ENCODE measurements at regions not wholly inside any gene's neighbourhood (a gene's known extent, or its start where the extent isn't known, plus 50 kb on each side); places are given as distances from the start of the nearest gene placed in this dataset.

- no peak for DNase-seq (ENCODE audit: low spot score)
These were observed 151.3 kb downstream of the GAS1 start for GRCh38 chr9:86795823-86796553.

GRCh38 chr9:86795047-86795442 lies 152.3 kb downstream of the GAS1 start:
- DNase-seq (ENCODE audit: low spot score), result no peak

DNA sequence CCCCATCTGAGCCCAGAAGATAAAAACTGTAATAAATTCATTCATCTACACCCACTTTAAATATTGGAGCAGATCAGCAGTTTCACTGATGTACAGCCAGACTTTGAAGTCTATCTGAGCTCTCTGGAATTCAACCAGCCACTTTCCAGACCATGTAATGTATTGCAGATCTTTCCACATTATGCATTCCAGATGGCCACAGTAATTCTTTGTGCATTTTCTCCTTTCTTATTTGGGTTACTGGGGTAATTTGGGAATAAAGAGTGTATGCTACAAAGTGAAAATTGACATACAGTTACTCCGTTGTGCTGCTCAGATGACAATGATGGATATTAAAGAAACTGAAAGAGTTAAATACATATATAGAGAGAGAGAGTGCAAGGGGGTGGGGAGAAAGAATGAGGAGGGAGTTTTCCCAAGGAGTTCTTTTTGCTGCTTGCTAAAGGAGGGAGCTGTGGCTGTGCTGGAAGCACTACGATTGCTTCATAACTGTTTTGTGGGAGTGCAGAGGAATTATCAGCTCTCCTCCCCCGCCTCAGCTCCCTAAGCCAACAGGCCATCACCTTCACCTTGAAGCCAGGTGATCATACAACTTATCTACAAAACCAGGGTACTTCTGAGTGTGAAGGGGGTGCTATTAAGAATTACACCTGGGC lies 152.8 kb downstream of the GAS1 start:
- no peak for DNase-seq (ENCODE audit: low spot score)

DNA sequence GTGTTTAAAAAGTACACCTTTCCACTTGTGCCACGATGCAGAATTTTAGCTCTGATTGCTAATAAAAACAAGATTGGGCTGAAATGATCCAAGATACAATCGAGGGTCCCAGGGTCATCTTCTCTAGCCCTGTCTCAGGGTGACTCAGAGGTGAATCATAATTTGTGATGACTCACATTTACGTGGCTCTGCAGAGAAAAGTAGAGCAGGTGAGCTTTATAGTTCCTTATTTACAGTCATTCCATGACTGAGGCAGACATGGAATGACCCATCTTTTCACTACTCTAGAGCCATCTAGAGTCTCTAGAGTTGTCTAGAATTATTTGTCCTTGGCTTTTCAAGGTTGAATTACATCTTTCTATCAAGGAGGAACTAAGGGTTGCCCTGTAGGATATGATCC lies 155.2 kb downstream of the GAS1 start:
- DNase-seq (ENCODE audit: low spot score), result peak; percentile 1

- no peak for DNase-seq (ENCODE audit: low spot score)
These were observed 156.5 kb downstream of the GAS1 start for GRCh38 chr9:86790805-86791204.

DNA sequence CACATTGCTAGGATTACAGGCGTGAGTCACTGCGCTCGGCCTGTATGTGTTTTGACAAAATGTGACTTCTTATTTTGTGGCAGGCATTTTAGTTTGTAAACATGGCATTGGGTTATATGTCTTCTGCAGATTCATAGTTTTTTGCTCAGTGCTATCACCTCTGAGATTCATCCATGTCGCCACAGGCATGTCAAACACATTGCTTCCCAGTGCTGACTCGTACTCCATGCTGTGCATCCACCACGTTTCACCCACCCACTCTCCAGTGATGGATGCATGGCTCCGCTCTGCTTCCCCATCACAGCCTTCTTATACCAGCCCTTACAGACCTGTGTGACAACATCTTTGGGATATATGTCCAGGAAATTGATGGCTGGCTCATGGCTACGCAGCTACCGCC lies 158.8 kb downstream of the GAS1 start:
- DNase-seq (ENCODE audit: low spot score), result no peak

DNA sequence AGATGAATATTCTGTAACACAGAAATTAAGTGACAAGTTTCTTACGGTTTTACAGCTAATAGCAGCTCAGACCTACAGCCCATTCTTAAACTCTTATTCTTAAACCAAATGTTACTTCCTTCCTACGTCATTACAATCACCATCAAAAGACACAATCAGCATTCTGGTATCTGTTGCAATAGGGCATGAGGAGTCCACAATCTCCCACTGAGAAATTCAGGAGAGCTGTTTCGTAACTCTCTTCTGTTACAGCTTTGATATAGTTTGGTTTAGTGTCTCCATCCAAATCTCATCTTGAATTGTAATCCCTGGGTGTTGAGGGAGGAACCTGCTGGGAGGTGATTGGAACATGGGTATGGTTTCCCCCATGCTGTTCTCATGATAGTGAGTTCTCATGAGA lies 163.4 kb downstream of the GAS1 start:
- DNase-seq (ENCODE audit: low spot score), result no peak

DNA sequence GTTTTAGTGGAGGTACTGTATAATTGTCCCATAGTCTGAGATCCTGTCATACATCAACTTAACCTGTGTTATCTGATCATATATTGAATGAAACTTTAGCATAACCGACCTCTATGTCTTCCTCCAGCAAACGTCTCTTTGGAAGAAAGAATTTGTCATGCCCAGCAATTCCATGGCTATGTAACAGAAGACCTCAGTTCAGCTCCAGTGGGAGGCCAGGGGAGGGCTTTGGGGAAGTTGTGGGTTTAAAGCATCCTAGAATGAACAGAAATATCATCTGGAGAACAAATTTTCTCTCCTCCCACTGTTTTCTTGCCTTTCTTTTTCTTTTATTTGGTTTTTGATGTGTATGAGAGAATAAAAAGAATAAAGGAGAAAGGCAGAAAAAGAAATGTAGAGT lies 164.5 kb downstream of the GAS1 start:
- DNase-seq (ENCODE audit: low spot score), result no peak

GRCh38 chr9:86778761-86779160 lies 168.5 kb downstream of the GAS1 start:
- DNase-seq (ENCODE audit: low spot score), result no peak

DNA sequence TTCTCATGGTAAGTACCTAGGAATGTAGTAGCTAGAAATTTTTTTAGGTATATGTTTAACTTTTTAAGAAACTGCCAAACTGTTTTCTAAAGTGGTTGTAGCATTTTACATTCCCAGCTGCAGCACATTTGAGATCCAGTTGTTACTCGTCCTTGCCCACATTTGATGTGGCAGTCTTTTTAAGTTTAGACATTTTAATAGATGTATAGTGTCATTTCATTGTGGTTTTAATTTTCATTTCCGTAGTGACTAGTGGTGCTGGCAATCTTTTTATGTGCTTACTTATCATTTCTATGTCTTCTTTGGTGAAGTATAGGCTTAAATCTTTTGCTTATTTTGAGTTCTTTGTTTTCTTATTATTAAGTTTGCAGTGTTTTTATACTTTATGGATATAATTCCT lies 171.6 kb downstream of the GAS1 start:
- DNase-seq (ENCODE audit: low spot score), result no peak

- DNase-seq (ENCODE audit: low spot score), result no peak
These were observed 173.2 kb downstream of the GAS1 start for GRCh38 chr9:86774116-86774515.

GRCh38 chr9:86773422-86773945 lies 173.8 kb downstream of the GAS1 start:
- no peak for DNase-seq (ENCODE audit: low spot score)

- no peak for DNase-seq (ENCODE audit: low spot score)
These were observed 174.7 kb downstream of the GAS1 start for GRCh38 chr9:86772635-86772993.

DNA sequence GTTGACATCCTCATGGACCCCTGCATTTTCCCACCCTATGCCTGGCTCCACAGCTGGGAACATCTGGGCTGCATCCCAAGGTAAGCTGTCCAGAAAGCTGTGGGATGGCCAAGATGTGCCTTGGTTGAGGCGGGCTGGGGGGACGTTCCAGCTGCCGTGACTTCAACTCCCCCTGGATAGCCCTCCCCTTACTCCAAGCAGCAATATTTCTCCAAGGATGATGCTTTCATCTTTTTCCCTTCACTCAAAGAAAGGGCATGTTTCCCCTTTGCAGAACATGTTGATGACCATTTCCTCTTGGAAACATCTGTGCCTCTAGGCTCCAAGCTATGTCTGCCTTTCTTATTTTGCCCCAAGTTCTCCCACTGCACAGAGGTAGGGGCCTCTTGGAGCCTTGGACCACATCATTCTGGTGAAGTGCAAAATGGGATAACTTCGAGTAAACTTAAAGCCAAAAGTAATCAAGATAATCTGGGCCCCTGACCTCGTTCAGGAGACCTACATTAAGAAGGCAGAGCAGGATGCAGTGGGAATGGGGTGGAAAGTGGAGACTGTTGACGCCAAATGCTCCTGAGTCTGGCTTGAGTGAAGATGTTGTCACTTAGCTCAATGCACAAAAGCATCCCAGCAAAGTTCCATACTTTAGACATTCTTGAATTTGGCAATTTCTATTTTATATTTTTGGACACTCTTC lies 175.2 kb downstream of the GAS1 start:
- DNase-seq (ENCODE audit: low spot score), result no peak

DNA sequence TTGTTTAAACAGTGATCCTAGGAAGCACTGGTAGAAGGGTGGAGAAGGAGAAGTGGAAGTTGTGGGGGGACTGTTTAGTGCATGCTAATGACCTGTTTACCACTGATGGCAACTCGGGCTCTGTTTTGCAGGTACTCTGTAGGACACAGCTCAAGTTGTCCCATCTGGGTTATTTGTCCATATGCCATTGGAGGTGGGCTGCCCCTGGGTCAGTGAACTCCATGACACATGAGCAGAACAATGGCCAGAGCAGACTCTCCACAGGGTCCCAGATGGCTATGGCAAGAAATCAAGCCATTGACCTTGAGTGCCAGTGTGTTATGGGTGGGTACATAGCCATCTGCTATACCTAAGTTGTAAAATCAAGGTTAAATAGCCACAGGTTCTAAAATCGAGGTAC lies 175.9 kb downstream of the GAS1 start:
- no peak for DNase-seq (ENCODE audit: low spot score)

- DNase-seq (ENCODE audit: low spot score), result no peak
These were observed 178.6 kb downstream of the GAS1 start for GRCh38 chr9:86768709-86769108.

GRCh38 chr9:86768020-86768419 lies 179.3 kb downstream of the GAS1 start:
- DNase-seq (ENCODE audit: low spot score), result no peak

DNA sequence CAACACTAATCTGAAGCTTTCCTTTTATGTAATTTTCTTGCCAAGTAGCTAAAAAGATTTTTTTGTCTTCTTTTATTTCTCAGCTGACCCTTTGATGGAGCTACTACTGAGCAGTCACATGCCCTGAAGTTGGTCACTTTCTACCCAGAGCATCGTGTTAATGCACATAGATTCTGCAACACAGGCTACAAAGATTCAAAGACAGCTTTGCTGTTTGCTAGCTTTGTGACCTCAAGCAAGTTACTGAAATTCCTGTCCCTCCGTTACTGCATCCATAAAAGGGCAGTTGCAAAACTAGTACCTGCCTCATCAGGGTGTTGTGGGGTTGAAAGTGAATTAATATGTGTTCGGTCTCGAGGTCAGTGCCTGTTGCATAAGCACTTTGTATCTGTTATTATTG lies 179.9 kb downstream of the GAS1 start:
- DNase-seq (ENCODE audit: low spot score), result no peak

- DNase-seq (ENCODE audit: low spot score), result no peak
These were observed 180.4 kb downstream of the GAS1 start for GRCh38 chr9:86766912-86767311.

- no peak for DNase-seq (ENCODE audit: low spot score)
These were observed 180.8 kb downstream of the GAS1 start for GRCh38 chr9:86766511-86766910.

GRCh38 chr9:86765746-86766430 lies 181.4 kb downstream of the GAS1 start:
- no peak for DNase-seq (ENCODE audit: low spot score)

- DNase-seq (ENCODE audit: low spot score), result no peak
These were observed 182.5 kb downstream of the GAS1 start for GRCh38 chr9:86764671-86765343.

Data from activated CD4-positive, alpha-beta T cell treated with anti-CD3 and anti-CD28 coated beads, Interleukin-2, Interleukin-4, amounts not matched to agents 100 ng/mL and 50 ng/mL, durations not matched to agents 16 hours and 8 hours (primary cell).